ENCODE measurements at regions not wholly inside any gene's neighbourhood (a gene's known extent, or its start where the extent isn't known, plus 50 kb on each side); places are given as distances from the start of the nearest gene placed in this dataset.
"Not testable (repeated sequence)": the region's sequence is repeated elsewhere in the genome, so short reads cannot be mapped to it uniquely, and the experiment has no call there.

- H3K27me3 Mint-ChIP-seq (ENCODE audit: low read depth), result no peaks in the 10 kb centered on the region
- H3K4me3 Mint-ChIP-seq (ENCODE audit: unreplicated experiment), result no peak overlapping the region
- peaks cover 4% of the 10 kb centered on the region for H3K4me1 Mint-ChIP-seq (ENCODE audit: low read depth)
- DNase-seq (ENCODE audit: low spot score), result no peak
- no peak overlapping the region for H3K27ac Mint-ChIP-seq (ENCODE audit: unreplicated experiment)
- TF ChIP-seq, protein P1, sequence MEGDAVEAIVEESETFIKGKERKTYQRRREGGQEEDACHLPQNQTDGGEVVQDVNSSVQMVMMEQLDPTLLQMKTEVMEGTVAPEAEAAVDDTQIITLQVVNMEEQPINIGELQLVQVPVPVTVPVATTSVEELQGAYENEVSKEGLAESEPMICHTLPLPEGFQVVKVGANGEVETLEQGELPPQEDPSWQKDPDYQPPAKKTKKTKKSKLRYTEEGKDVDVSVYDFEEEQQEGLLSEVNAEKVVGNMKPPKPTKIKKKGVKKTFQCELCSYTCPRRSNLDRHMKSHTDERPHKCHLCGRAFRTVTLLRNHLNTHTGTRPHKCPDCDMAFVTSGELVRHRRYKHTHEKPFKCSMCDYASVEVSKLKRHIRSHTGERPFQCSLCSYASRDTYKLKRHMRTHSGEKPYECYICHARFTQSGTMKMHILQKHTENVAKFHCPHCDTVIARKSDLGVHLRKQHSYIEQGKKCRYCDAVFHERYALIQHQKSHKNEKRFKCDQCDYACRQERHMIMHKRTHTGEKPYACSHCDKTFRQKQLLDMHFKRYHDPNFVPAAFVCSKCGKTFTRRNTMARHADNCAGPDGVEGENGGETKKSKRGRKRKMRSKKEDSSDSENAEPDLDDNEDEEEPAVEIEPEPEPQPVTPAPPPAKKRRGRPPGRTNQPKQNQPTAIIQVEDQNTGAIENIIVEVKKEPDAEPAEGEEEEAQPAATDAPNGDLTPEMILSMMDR (IDR thresholded peaks at IDR 0.05), result no peak
- no peaks in the 10 kb centered on the region for H3K36me3 Mint-ChIP-seq (ENCODE audit: low read depth)
- no peaks in the 10 kb centered on the region for H3K9me3 Mint-ChIP-seq (ENCODE audit: low read depth)
These were observed 571.9 kb upstream of the CBLB start for GRCh38 chr3:106440672-106441071.

- Mint-ChIP-seq H3K27me3 (ENCODE audit: low read depth) (no peaks in the 10 kb centered on the region), H3K4me1 (ENCODE audit: low read depth) (peaks cover 3% of the 10 kb centered on the region), H3K4me3 (ENCODE audit: unreplicated experiment) (no peak overlapping the region), H3K36me3 (ENCODE audit: low read depth) (no peaks in the 10 kb centered on the region), H3K9me3 (ENCODE audit: low read depth) (peaks cover 3% of the 10 kb centered on the region), H3K27ac (ENCODE audit: unreplicated experiment) (no peak overlapping the region)
- TF ChIP-seq, protein P1 (IDR thresholded peaks at IDR 0.05), result no peak
- DNase-seq (ENCODE audit: low spot score), result no peak
These were observed 577.5 kb upstream of the CBLB start for GRCh38 chr3:106446271-106446670.

DNA sequence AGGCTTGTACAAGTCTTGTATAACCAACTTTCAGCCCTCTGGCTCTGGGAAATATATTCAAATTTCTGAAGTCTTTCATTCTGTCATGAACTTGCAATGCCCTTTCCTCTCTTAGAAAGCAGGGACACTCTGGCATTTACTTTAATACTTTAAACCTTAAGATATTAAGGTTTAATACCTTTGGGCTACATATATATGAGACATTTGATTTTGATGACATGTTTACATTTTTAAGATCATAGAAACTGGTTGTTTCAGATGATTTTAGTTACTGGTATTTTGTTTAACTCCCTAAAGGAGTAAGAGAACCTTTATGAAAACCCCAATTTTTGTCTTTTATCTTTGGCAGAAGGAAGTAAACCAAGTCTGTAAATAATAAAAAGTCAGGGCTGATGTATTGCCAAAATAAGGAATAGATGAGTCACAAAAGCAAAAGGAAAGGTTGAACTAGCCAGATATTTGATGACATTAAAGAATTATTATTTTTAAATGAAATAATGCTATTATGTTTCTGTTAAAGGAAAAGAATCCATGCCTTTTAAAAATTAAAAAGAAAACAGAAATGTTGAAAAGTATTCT is 579.0 kb upstream of the CBLB start:
- DNase-seq (ENCODE audit: low spot score), result no peak
- Mint-ChIP-seq H3K4me3 (ENCODE audit: unreplicated experiment) (no peak overlapping the region), H3K27ac (ENCODE audit: unreplicated experiment) (no peak overlapping the region), H3K27me3 (ENCODE audit: low read depth) (no peaks in the 10 kb centered on the region), H3K4me1 (ENCODE audit: low read depth) (peaks cover 3% of the 10 kb centered on the region), H3K9me3 (ENCODE audit: low read depth) (peaks cover 3% of the 10 kb centered on the region), H3K36me3 (ENCODE audit: low read depth) (no peaks in the 10 kb centered on the region)
- TF ChIP-seq, protein P1 (IDR thresholded peaks at IDR 0.05), result no peak

DNA sequence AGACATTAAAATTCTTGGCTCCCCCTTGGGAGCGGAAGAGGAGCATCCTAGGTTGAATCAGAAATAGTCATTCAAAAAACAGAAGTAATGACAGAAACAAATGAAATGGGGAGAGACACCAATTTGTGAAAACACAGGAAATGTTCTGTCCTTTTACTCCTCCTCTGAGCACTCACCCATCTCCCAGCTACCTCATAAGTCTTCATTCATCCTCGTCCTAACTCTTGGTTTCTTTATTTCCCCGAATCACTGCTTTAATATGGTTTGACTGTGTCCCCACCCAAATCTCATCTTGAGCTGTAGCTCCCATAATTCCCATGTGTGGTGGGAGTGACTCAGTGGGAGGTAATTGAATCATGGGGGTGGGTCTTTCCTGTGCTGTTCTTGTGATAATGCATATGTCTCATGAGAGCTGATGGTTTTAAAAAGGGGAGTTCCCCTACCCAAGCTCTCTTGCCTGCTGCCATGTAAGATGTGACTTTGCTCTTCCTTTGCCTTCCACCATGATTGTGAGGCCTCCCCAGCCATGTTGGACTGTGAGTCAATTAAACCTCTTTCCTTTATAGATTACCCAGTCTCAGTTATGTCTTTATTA is 579.7 kb upstream of the CBLB start:
- not testable (repeated sequence) for H3K36me3 Mint-ChIP-seq (ENCODE audit: low read depth); DNase-seq (ENCODE audit: low spot score); H3K4me1 Mint-ChIP-seq (ENCODE audit: low read depth); H3K27ac Mint-ChIP-seq (ENCODE audit: unreplicated experiment); H3K9me3 Mint-ChIP-seq (ENCODE audit: low read depth); H3K4me3 Mint-ChIP-seq (ENCODE audit: unreplicated experiment); H3K27me3 Mint-ChIP-seq (ENCODE audit: low read depth)

DNA sequence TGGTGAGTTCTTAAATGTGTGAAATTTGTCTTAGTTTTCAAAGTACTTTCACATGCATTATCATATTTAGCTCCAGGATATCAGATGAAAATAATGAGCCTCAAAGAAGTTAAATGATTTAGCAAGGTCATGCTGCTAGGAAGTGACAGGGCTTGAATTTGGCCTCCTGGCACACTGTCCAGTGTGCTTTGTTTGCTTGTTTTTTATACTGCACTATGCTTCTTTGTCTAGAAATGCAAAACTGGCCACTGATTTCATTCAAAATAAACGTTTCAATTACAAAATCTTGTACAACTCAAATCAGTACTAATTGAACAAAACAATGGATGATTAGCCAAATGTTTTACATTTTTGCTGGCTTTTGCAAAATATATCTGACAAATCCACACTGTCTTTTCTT is 583.3 kb upstream of the CBLB start:
- Mint-ChIP-seq H3K9me3 (ENCODE audit: low read depth) (peaks cover 3% of the 10 kb centered on the region), H3K27me3 (ENCODE audit: low read depth) (no peaks in the 10 kb centered on the region), H3K36me3 (ENCODE audit: low read depth) (no peaks in the 10 kb centered on the region), H3K27ac (ENCODE audit: unreplicated experiment) (no peak overlapping the region), H3K4me3 (ENCODE audit: unreplicated experiment) (no peak overlapping the region), H3K4me1 (ENCODE audit: low read depth) (peaks cover 11% of the 10 kb centered on the region)
- no peak for DNase-seq (ENCODE audit: low spot score)
- TF ChIP-seq, protein P1 (IDR thresholded peaks at IDR 0.05), result no peak

DNA sequence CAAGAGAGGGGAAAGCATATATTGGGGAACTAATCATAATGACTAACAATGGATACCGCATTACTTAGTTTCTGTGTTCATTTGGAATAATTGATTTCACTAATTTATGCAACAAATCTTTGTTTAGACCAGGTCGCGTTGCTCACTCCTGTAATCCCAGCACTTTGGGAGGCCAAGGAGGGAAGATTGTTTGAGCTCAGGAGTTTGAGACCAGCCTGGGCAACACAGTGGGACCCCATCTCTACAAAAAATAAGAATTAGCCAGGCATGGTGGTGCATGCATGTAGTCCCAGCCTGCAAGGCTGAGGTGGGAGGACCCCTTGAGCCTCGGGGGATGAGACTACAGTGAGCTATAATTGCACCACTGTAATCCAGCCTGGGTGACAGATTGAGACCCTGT is 585.7 kb upstream of the CBLB start:
- peaks cover 18% of the 10 kb centered on the region for H3K4me1 Mint-ChIP-seq (ENCODE audit: low read depth)
- TF ChIP-seq, protein P1 (IDR thresholded peaks at IDR 0.05), result no peak
- no peak for DNase-seq (ENCODE audit: low spot score)
- no peaks in the 10 kb centered on the region for H3K9me3 Mint-ChIP-seq (ENCODE audit: low read depth)
- H3K27me3 Mint-ChIP-seq (ENCODE audit: low read depth), result no peaks in the 10 kb centered on the region
- H3K36me3 Mint-ChIP-seq (ENCODE audit: low read depth), result no peaks in the 10 kb centered on the region
- no peak overlapping the region for H3K4me3 Mint-ChIP-seq (ENCODE audit: unreplicated experiment)
- H3K27ac Mint-ChIP-seq (ENCODE audit: unreplicated experiment), result no peak overlapping the region

Data from chondrocyte (in vitro differentiated cells).